Liver (tissue), 3 donors: ENCODE measurements at regions not wholly inside any gene's neighbourhood (a gene's known extent, or its start where the extent isn't known, plus 50 kb on each side); places are given as distances from the start of the nearest gene placed in this dataset.

Experiments used
- CTCF ChIP-seq: fragments of 150-350 bp; IDR thresholded peaks from 2 replicates; pipeline ENCODE4 v1.5.1; 2017; ENCODE audit warnings: improper control_type of control experiment, low read depth, low read length; ENCODE audit not compliant: missing input control
- FOXA1 ChIP-seq: IDR thresholded peaks from 2 replicates; pipeline ENCODE4 v1.6.1; 2016; ENCODE audit warnings: antibody characterized with exemption
- MAX ChIP-seq: IDR thresholded peaks from 2 replicates; pipeline ENCODE4 v1.6.1; 2016; ENCODE audit warnings: antibody characterized with exemption
- REST ChIP-seq: IDR thresholded peaks from 2 replicates; pipeline ENCODE4 v1.6.1; 2016; ENCODE audit warnings: antibody characterized with exemption, mild to moderate bottlenecking
- SP1 ChIP-seq: IDR thresholded peaks from 2 replicates; pipeline ENCODE4 v1.6.1; 2018; ENCODE audit warnings: antibody characterized with exemption, mild to moderate bottlenecking
- donor health status: healthy.
- donor health status: healthy.

GRCh38 chr5:74461251-74461650, 179.3 kb downstream of the ENC1 start:
- no peak for TF ChIP-seq CTCF
- no peak for TF ChIP-seq SP1
- TF ChIP-seq FOXA1: no peak
- TF ChIP-seq MAX: no peak
- TF ChIP-seq REST: no peak
